Liver (tissue), 8 donors: ENCODE measurements at regions not wholly inside any gene's neighbourhood (a gene's known extent, or its start where the extent isn't known, plus 50 kb on each side); places are given as distances from the start of the nearest gene placed in this dataset.

ENCODE experiments used
- DNase-seq: peaks from one replicate; pipeline ENCODE4 v3.0.0-alpha.2; 2017; ENCODE audit warnings: low spot score
- H3K27ac ChIP-seq, 2 donors: one replicate each; pipeline ENCODE4 v1.7.0; 2013; ENCODE audit warnings: inconsistent platforms in 2 of 2, low read length in 2 of 2, control low read depth in 1 of 2, low read depth in 1 of 2, mild to moderate bottlenecking in 1 of 2
- H3K27me3 ChIP-seq, 4 donors: one replicate each; pipeline versions ENCODE4 v1.6.1 to v1.7.0; 2013; ENCODE audit warnings: low read length in 3 of 4, inconsistent platforms in 1 of 4, mild to moderate bottlenecking in 1 of 4, moderate library complexity in 1 of 4; ENCODE audit not compliant: control insufficient read depth in 4 of 4, insufficient read depth in 4 of 4
- H3K36me3 ChIP-seq, 4 donors: one replicate each; pipeline versions ENCODE4 v1.6.1 to v1.7.0; 2013; ENCODE audit warnings: low read length in 3 of 4, mild to moderate bottlenecking in 3 of 4, low read depth in 1 of 4, moderate library complexity in 1 of 4; ENCODE audit not compliant: control insufficient read depth in 4 of 4, insufficient read depth in 3 of 4
- H3K4me1 ChIP-seq, 4 donors: one replicate each; pipeline versions ENCODE4 v1.6.1 to v1.7.0; 2013; ENCODE audit warnings: low read length in 3 of 4, mild to moderate bottlenecking in 3 of 4, moderate library complexity in 1 of 4; ENCODE audit not compliant: control insufficient read depth in 4 of 4, insufficient read depth in 4 of 4
- H3K4me3 ChIP-seq, 3 donors: one replicate each; pipeline versions ENCODE4 v1.6.1 to v1.7.0; 2013; ENCODE audit warnings: low read length in 3 of 3, control low read depth in 1 of 3, low read depth in 1 of 3, mild to moderate bottlenecking in 1 of 3
- H3K9ac ChIP-seq, 2 donors: one replicate each; pipeline ENCODE4 v1.7.0; 2013; ENCODE audit warnings: low read length in 2 of 2, mild to moderate bottlenecking in 2 of 2, moderate library complexity in 2 of 2, control low read depth in 1 of 2, low read depth in 1 of 2
- H3K9me3 ChIP-seq, 4 donors: one replicate each; pipeline versions ENCODE4 v1.6.1 to v1.7.0; 2013; ENCODE audit warnings: low read length in 3 of 4; ENCODE audit not compliant: control insufficient read depth in 4 of 4
- EGR1 ChIP-seq, 2 donors: IDR thresholded peaks; 2 replicates each; pipeline ENCODE4 v1.6.1; 2016 to 2018; ENCODE audit warnings: antibody characterized with exemption in 2 of 2, low read depth in 2 of 2
- FOXA1 ChIP-seq: IDR thresholded peaks from 2 replicates; pipeline ENCODE4 v1.6.1; 2016; ENCODE audit warnings: antibody characterized with exemption
- FOXA2 ChIP-seq: IDR thresholded peaks from 2 replicates; pipeline ENCODE4 v1.6.1; 2016; ENCODE audit warnings: antibody characterized with exemption
- GABPA ChIP-seq, 2 donors: IDR thresholded peaks in 1 of 2; conservative IDR thresholded peaks in 1 of 2; 2 replicates each; pipeline ENCODE4 v1.6.1; 2016; ENCODE audit warnings: antibody characterized with exemption in 2 of 2, mild to moderate bottlenecking in 1 of 2, moderate library complexity in 1 of 2
- HNF4A ChIP-seq, 2 donors: conservative IDR thresholded peaks; 2 replicates each; pipeline ENCODE4 v1.6.1; 2016; ENCODE audit warnings: antibody characterized with exemption in 2 of 2, mild to moderate bottlenecking in 2 of 2
- HNF4G ChIP-seq: IDR thresholded peaks from 2 replicates; pipeline ENCODE4 v1.6.1; 2016; ENCODE audit warnings: antibody characterized with exemption
- JUND ChIP-seq, 2 donors: IDR thresholded peaks; 2 replicates each; pipeline ENCODE4 v1.6.1; 2016; ENCODE audit warnings: antibody characterized with exemption in 2 of 2
- NR2F2 ChIP-seq: IDR thresholded peaks from 2 replicates; pipeline ENCODE4 v1.6.1; 2016; ENCODE audit warnings: antibody characterized with exemption
- RAD21 ChIP-seq, 2 donors: IDR thresholded peaks; 2 replicates each; pipeline ENCODE4 v1.6.1; 2016; ENCODE audit warnings: antibody characterized with exemption in 2 of 2, mild to moderate bottlenecking in 2 of 2
- RXRA ChIP-seq, 2 donors: IDR thresholded peaks; 2 replicates each; pipeline ENCODE4 v1.6.1; 2017 to 2018; ENCODE audit warnings: antibody characterized with exemption in 2 of 2, mild to moderate bottlenecking in 1 of 2
- SP1 ChIP-seq: IDR thresholded peaks from 2 replicates; pipeline ENCODE4 v1.6.1; 2018; ENCODE audit warnings: antibody characterized with exemption, mild to moderate bottlenecking
- TAF1 ChIP-seq: conservative IDR thresholded peaks from 2 replicates; pipeline ENCODE4 v1.6.1; 2016; ENCODE audit warnings: antibody characterized with exemption, mild to moderate bottlenecking
- YY1 ChIP-seq: IDR thresholded peaks from 2 replicates; pipeline ENCODE4 v1.6.1; 2016; ENCODE audit warnings: antibody characterized with exemption, mild to moderate bottlenecking
- WGBS: extraction: QIAGEN DNeasy Blood & Tissue Kit; methylation state at CpG from one replicate; pipeline ENCODE4 v1.1.7; 2013; 5-methylcytosine and 5-hydroxymethylcytosine counted together
- TF ChIP-seq, protein P1 (sequence below): IDR thresholded peaks from 2 replicates; pipeline ENCODE4 v1.6.1; 2016; ENCODE audit warnings: antibody characterized with exemption
- TF ChIP-seq, protein P2 (sequence below): fragments of 150-350 bp; IDR thresholded peaks from 2 replicates; pipeline ENCODE4 v1.5.1; 2017; ENCODE audit warnings: improper control_type of control experiment, low read depth, low read length; ENCODE audit not compliant: missing input control
- TF ChIP-seq, protein P3 (sequence below): IDR thresholded peaks from 2 replicates; pipeline ENCODE4 v1.6.1; 2016; ENCODE audit warnings: antibody characterized with exemption
- TF ChIP-seq, protein P4 (sequence below): IDR thresholded peaks from 2 replicates; pipeline ENCODE4 v1.6.1; 2016; ENCODE audit warnings: antibody characterized with exemption, mild to moderate bottlenecking
- donor health status: healthy.
- donor health status: healthy.
- donor health status: healthy.
- donor health status: healthy.
- donor health status: healthy.

DNA sequence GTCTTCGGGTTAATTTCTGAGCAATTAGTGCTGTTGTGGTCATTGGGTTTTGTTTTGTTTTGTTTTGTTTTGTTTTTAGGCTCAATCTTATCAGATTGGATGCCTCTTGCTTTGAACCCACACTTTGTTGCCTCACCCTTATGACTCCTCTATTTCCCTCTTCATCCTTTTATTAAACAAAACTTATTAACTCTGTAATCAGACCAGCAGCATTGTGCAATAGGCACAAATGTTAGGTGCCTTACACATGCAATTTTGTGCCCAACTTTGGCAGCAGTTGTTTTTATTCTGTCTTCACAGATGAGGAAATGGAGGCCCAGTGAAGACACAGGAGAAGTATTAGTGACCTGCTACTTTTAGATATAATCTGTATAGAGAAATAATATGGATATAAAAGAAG is 377.7 kb downstream of the KCNRG start:
- Histone ChIP-seq H3K27me3 (no peaks in the 10 kb centered on the region), H3K9me3 (no peaks in the 10 kb centered on the region), H3K4me1 (peaks cover 0 to 24% (median 13%) of the 10 kb centered on the region in 4 donors)

DNA sequence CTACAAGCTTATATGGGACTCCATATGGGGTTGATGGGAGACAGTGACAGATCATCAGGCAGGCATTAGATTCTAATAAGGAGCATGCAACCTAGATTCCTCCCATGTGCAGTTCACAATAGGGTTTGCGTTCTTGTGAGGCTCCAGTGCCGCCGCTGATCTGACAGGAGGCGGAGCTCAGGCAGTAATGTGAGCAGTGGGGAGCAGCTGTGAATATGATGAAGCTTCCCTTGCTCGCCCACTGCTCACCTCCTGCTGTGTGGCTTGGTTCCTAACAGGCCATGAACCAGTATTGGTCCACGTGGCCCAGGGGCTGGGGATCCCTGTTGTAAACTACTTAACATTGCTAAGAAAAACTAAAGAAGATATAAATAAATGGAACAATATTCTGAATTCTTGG is 378.4 kb downstream of the KCNRG start:
- Histone ChIP-seq H3K36me3 (no peaks in the 10 kb centered on the region), H3K27ac (no peak overlapping the region), H3K9me3 (no peaks in the 10 kb centered on the region), H3K27me3 (no peaks in the 10 kb centered on the region), H3K4me3 (no peak overlapping the region), H3K9ac (no peak overlapping the region), H3K4me1 (peaks cover 0 to 24% (median 13%) of the 10 kb centered on the region in 4 donors)
- 87% methylated on average over 6 of the region's 6 CpGs for WGBS
- no peak for DNase-seq
- TF ChIP-seq FOXA1 (no peak), HNF4G (no peak), TAF1 (no peak), GABPA (IDR thresholded peaks at IDR 0.05 in 1 of 2, conservative IDR thresholded peaks at IDR 0.05 in 1 of 2) (no peak), JUND (IDR thresholded peaks at IDR 0.05) (no peak), NR2F2 (no peak), HNF4A (conservative IDR thresholded peaks at IDR 0.05) (no peak), RAD21 (IDR thresholded peaks at IDR 0.05) (no peak), RXRA (IDR thresholded peaks at IDR 0.05) (no peak), EGR1 (IDR thresholded peaks at IDR 0.05; ENCODE audit: low read depth in 2 of 2) (no peak)
- TF ChIP-seq, protein P1, sequence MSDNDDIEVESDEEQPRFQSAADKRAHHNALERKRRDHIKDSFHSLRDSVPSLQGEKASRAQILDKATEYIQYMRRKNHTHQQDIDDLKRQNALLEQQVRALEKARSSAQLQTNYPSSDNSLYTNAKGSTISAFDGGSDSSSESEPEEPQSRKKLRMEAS = no peak
- TF ChIP-seq, protein P2, sequence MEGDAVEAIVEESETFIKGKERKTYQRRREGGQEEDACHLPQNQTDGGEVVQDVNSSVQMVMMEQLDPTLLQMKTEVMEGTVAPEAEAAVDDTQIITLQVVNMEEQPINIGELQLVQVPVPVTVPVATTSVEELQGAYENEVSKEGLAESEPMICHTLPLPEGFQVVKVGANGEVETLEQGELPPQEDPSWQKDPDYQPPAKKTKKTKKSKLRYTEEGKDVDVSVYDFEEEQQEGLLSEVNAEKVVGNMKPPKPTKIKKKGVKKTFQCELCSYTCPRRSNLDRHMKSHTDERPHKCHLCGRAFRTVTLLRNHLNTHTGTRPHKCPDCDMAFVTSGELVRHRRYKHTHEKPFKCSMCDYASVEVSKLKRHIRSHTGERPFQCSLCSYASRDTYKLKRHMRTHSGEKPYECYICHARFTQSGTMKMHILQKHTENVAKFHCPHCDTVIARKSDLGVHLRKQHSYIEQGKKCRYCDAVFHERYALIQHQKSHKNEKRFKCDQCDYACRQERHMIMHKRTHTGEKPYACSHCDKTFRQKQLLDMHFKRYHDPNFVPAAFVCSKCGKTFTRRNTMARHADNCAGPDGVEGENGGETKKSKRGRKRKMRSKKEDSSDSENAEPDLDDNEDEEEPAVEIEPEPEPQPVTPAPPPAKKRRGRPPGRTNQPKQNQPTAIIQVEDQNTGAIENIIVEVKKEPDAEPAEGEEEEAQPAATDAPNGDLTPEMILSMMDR = no peak
- TF ChIP-seq, protein P3, sequence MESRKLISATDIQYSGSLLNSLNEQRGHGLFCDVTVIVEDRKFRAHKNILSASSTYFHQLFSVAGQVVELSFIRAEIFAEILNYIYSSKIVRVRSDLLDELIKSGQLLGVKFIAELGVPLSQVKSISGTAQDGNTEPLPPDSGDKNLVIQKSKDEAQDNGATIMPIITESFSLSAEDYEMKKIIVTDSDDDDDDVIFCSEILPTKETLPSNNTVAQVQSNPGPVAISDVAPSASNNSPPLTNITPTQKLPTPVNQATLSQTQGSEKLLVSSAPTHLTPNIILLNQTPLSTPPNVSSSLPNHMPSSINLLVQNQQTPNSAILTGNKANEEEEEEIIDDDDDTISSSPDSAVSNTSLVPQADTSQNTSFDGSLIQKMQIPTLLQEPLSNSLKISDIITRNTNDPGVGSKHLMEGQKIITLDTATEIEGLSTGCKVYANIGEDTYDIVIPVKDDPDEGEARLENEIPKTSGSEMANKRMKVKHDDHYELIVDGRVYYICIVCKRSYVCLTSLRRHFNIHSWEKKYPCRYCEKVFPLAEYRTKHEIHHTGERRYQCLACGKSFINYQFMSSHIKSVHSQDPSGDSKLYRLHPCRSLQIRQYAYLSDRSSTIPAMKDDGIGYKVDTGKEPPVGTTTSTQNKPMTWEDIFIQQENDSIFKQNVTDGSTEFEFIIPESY = no peak

More for the DNA sequence above, 377.7 kb downstream of the KCNRG start:
- TF ChIP-seq SP1 = no peak
- peak in 1 of 2 donors; percentile 19 for TF ChIP-seq JUND (IDR thresholded peaks at IDR 0.05)
- TF ChIP-seq GABPA (IDR thresholded peaks at IDR 0.05 in 1 of 2, conservative IDR thresholded peaks at IDR 0.05 in 1 of 2) = no peak
- no peak for TF ChIP-seq YY1
- no peak for TF ChIP-seq EGR1 (IDR thresholded peaks at IDR 0.05; ENCODE audit: low read depth in 2 of 2)
- TF ChIP-seq RXRA (IDR thresholded peaks at IDR 0.05) = peak in 1 of 2 donors; percentile 44
- TF ChIP-seq, protein P1 = no peak
- TF ChIP-seq TAF1 = no peak
- peak in 1 of 2 donors; percentile 14 for TF ChIP-seq HNF4A (conservative IDR thresholded peaks at IDR 0.05)
- TF ChIP-seq FOXA2 = no peak
- TF ChIP-seq NR2F2 = no peak
- TF ChIP-seq RAD21 (IDR thresholded peaks at IDR 0.05) = peak in 1 of 2 donors; percentile 13
- no peak for TF ChIP-seq FOXA1
- TF ChIP-seq, protein P3 = no peak
- TF ChIP-seq, protein P4, sequence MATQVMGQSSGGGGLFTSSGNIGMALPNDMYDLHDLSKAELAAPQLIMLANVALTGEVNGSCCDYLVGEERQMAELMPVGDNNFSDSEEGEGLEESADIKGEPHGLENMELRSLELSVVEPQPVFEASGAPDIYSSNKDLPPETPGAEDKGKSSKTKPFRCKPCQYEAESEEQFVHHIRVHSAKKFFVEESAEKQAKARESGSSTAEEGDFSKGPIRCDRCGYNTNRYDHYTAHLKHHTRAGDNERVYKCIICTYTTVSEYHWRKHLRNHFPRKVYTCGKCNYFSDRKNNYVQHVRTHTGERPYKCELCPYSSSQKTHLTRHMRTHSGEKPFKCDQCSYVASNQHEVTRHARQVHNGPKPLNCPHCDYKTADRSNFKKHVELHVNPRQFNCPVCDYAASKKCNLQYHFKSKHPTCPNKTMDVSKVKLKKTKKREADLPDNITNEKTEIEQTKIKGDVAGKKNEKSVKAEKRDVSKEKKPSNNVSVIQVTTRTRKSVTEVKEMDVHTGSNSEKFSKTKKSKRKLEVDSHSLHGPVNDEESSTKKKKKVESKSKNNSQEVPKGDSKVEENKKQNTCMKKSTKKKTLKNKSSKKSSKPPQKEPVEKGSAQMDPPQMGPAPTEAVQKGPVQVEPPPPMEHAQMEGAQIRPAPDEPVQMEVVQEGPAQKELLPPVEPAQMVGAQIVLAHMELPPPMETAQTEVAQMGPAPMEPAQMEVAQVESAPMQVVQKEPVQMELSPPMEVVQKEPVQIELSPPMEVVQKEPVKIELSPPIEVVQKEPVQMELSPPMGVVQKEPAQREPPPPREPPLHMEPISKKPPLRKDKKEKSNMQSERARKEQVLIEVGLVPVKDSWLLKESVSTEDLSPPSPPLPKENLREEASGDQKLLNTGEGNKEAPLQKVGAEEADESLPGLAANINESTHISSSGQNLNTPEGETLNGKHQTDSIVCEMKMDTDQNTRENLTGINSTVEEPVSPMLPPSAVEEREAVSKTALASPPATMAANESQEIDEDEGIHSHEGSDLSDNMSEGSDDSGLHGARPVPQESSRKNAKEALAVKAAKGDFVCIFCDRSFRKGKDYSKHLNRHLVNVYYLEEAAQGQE = no peak
- no peak overlapping the region for H3K27ac ChIP-seq
- H3K36me3 ChIP-seq = no peaks in the 10 kb centered on the region
- DNase-seq = no peak
- 91% methylated on average over 1 of the region's 1 CpG for WGBS
- H3K4me3 ChIP-seq = no peak overlapping the region
- H3K9ac ChIP-seq = no peak overlapping the region
